ENCODE measurements at regions not wholly inside any gene's neighbourhood (a gene's known extent, or its start where the extent isn't known, plus 50 kb on each side); places are given as distances from the start of the nearest gene placed in this dataset.
"Not testable (repeated sequence)": the region's sequence is repeated elsewhere in the genome, so short reads cannot be mapped to it uniquely, and the experiment has no call there.

DNA sequence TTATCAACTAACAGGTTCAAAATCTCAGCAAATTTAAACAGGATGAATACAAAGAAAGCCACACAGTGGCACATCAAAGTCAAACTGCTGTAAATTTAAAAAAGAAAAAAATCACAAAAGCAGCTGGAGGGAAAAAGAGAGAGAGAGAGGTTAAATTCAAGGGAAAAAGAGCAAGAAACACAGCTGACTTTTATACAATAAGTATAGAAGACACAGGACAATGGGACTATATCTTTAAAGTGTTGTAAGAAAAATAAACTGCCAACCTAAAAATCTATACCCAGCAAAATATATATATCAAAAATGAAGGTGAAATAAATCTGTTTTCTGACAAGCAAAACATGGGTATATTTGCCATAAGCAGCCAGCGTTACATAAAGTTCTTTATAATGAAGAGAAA lies 261.5 kb downstream of the TLE1 start:
- DNase-seq (ENCODE audit: low spot score) = no peak

DNA sequence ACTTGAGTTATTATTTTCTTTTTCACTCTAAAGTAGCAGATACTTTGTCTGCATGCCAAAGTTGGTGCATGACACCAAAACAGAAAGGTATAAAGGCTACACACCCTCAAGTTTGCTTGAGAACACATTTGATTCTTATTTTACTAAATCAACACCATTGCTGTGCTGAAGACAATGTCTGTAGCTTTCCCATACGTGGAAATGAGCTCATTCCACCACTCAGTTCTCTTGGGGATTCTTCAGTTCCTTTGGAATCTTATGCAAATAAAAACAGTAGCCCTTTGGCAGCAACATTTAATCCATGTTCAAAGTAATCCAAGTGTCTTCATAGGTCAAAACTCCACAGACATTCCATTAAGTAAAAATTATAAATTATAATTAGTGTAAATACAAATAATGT lies 264.9 kb downstream of the TLE1 start:
- peak; percentile 4 for DNase-seq (ENCODE audit: low spot score)

DNA sequence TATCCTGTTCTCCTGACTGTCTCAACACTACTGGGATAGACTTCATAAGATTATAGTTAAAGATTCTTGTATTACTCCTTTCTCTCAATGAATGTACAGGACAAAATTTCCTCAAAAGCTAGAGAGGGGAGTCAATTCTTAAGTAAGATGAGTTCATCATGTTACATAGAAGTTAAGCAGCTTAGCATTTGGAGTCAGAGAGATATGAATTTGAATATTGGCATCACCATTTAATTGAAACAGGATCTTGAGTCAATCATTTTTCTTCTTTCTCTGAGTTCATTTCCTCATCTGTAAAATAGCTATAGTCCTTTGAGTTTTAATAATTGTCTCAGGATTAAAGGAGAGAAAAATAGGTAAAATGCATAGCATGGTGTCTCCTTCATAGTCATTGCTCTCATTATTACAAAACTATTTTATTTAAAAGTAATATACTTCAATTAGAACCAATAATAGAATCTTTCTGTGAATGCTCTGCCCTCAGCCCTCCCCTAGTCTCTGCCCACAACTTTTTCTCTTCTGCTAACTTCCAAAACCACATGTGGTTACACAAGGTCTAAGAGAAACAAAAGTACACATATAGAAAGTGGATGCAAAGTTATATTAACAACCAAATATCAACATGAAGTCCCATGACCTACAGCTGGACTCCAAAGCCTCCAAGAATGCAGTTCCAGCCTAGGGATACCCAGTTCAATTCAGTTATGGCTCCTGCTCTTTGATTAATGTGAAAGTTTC lies 265.6 kb downstream of the TLE1 start:
- DNase-seq (ENCODE audit: low spot score) = no peak

DNA sequence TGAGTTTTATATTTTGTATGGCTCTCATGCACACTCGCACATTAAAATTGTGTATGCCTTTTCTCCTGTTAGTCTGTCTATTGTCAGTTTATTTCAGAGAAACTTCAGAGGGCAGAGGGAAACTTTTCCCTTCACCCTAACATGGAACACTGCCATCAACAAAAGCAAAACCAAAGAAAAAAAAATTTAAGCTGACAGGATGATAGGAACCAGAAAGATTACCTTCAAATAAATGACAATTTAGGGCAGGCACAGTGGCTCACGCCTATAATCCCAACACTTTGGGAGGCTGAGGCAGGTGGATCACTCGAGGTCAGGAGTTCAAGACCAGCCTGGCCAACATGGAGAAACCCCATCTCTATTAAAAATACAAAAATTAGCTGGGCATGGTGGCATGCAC lies 268.3 kb downstream of the TLE1 start:
- DNase-seq (ENCODE audit: low spot score) = not testable (repeated sequence)

DNA sequence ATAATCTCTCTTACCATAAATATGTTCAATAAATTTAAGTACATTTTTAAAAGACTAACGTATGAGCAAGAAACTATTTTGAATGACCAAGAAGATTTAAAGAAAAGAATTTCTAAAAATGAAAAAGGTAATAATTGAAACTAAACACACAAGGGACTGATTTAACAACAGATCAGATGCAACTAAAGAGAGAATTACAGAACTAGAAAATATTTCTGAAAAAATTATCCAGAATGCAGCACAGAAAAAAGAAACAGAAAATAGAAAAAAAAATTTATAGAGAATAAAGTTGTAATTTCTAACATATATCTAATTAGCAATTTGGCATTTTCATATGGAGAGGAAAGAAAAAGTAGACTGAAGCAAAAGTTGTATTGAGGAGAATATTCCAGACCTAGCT lies 269.3 kb downstream of the TLE1 start:
- DNase-seq (ENCODE audit: low spot score) = no peak

DNA sequence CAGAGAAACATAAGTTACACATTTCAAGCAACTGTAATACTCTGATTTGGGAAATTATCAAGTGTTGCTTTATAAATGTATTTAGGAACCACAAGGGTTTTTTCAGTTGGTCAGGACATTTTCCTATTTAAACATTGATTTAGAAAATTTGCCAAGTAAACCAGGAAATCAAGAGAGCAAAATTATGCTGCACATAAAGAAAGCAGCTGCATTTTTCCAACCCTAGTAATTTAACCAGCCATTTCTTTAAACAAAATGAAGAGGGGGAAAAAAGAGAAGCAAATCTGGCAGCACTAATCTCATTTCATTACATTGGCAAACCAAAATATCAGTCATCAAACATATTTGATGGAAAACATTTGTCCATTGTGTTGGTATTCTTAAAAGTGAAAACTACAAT lies 271.4 kb downstream of the TLE1 start:
- no peak for DNase-seq (ENCODE audit: low spot score)

DNA sequence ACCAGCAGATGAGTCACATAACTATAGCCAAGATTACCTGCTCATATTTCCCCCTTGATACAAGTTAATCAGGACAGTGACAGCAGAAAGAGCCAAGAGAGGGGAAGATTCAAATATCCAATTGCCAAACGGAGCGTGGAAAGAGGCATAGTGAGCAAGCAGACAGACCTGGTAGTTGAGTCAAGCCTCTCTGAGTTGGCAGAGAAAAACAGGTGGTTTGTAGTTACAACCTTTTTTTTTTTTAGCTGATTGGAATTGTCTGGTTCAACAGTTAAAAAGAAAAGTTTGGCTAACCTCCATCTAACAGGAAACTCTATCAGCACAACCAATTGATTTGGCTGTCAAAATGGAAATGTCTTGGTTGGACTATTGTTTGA lies 272.1 kb downstream of the TLE1 start:
- no peak for DNase-seq (ENCODE audit: low spot score)

DNA sequence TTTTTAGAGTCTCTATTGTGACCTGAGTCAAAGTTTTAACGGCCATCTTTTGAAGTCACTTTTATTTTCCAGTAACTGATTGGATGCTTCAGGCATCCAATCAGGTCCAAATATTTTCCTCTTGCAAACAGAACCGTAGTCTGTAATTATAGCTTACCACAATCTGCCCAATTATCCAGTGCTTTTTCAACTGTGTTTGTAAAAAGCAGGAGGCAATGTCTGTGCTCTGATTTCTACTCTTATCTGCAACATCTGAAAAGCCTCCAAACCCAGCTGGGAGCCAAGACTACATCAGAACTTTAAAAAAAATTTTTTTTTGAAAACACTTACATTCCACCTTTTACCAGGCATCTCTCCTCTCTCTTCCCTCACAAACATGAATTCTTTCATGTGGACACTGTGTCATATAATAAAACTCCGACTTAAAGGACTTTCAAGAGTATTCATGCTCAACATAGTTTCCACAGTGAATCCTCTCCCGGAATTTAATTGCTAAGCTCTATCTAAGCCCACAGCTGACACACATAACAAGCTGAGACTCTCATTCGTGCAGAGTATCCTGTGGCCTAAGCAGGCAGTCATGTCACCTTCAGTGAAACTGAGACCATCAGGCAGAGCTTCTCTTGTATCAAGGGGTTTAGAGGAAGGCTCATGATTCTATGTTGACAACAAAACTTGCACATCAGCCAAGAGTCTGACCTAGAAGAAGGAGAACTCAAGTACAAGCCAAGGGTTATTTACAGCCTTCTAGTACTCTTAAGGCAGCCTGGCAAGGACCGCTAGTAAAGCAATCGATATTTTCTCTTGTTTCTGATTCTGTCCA lies 272.7 kb downstream of the TLE1 start:
- DNase-seq (ENCODE audit: low spot score) = peak; percentile 71

DNA sequence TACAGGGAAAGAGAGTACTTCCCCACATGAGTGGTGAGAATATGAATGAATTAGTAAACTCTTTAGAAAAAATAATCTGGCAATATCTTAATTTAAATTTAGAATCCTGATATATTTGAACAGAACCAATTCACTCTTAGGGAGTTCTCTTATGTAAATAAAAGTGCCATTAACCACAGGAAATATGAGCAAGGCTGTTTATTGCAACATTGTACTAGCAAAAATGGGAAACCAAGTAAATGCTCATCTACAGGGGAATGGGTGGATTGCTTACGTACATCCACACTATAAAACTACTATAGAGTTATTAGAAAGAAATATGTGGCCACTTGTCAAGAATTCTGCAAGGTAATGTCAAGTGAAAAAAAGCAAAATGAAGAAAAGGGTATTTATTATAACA lies 274.5 kb downstream of the TLE1 start:
- no peak for DNase-seq (ENCODE audit: low spot score)

DNA sequence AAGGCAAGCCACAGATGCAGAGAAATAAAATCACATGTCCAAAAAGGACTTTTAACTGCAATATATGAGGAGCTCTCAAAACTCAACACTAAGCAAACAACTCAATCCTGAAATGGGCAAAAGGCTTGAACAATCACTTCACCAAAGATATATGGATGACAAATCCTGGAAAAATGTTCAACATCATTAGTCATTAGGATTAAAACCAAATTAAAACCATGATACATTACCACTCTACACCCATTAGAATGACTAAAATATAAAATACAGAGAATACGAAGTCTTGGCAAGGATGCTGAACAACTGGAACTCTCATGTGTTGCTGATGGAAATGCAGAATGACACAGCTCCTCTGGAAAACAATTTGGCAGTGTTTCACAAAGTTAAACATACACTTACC lies 277.4 kb downstream of the TLE1 start:
- DNase-seq (ENCODE audit: low spot score) = peak; percentile 3

DNA sequence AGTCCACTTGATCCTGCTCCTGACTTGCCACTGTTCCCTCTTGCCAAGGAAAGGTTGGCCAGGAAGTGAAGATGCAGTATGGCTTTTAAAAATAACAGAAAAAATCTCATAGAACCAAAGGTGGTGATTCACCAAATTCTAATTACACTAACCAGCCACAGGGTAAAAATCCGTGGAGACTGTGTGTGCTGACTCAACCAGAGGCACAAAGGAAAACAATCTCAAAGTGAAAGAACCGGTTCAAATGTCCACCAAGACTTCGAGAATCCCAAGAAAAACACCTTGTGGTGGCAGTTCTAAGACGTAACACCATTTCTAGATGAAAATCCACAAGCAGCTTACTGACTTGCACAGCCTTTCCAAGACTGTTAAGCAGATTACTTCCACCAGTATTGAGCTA lies 279.1 kb downstream of the TLE1 start:
- DNase-seq (ENCODE audit: low spot score) = peak; percentile 72

DNA sequence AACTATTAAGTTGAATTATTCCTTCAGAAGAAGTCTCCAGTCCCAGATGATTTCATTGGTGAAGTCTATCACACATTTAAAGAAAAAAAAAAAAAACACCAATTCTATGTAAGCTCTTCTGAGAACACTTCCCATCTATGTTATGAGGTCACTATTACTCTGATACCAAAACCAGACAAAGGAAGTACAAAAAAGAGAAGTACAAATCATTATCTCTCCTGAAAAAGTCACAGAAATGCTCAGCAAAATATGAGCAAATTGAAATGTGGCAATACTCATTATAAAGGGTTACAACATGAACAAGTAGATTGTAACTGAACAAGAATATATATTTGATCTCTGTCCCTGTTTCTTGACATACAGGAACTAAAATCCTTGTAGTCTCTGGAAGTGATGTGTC lies 280.4 kb downstream of the TLE1 start:
- no peak for DNase-seq (ENCODE audit: low spot score)

DNA sequence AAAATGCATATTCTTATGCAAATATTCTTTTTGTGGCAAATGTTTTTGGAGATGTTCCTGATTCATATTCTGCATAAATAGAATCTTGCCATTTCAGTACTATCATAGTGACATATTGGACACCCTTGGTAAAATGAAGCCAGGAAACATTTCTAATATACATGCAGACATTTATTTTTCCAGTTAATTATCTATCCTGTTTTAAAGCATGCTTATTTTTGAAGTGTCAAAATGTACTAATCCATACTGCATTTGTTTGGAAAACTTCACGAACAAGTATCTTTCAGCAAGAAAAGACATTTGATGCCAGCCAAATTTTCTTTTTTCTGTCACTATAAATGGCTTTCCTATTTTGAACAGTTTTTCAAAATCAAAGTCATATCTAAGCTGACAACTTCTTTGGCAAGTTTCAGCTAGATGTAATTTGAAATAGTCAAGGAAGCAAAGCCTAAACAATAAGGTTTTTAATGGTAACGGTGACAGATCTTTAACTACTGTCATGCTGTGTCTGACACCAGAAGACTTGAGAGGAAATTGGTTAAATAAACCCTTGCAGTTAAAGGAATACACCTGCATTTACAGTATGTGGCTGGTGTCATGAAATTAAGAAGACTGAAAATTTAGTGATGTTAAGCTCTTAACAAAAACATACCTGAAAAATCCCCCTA lies 284.3 kb downstream of the TLE1 start:
- no peak for DNase-seq (ENCODE audit: low spot score)

DNA sequence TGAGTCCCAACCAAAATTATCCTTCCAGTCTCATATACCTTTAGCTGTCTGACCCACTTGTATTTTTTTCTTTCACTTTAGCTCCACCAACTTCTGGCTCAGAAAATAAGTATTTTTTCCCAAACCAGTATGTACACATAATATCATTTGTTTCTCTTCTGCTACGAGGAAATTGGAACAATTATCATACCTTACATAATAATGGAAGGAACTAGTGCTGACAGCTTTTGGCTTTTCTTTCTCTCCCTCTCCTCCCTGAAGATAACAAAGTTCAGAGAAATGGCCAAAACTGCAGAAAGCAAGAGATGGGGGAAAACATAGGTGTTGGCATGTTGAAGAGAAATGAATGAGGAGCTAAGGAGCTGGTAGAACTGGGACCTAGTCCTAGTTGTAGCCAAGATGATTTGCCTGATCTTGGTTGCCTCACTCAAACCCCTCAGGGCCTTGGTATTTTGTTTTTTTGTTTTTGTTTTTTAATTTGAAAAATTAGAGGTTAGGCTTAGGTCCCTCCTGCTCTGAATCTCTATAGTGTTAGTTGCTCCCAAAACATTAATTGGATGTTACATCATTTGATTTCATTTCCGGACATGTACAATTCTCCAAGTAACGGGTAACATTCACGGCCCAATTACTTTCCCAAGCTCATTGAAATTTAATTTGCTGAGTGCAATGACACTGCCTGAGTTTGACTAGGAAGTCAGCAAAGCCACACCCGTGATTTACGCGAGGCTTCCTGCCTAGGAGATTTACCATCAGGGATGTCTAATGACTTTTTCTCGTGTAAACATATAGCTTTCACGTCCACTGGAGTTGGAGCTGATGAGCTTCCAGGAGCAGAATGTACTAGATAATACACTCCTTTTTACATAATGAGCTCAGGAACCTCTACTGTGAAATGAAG lies 291.6 kb downstream of the TLE1 start:
- no peak for DNase-seq (ENCODE audit: low spot score)

DNA sequence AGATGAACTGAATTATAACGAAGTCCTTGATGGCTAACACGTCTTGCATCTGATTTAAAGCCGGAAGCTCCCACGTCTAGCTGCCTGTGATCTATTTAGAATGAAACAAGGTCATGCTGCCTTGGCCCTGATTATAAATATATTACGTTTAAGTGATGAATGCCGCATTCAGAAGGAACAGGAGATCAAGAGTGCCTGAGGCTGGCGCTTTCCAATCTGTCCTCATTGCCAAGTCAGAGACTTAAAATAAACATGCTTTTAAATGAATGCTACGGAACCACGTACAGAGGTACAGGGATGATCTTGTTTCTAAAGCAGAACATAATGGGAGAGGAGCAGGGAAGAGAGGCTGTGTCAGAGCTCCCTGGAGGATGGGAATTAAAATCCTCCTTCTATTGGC lies 292.8 kb downstream of the TLE1 start:
- no peak for DNase-seq (ENCODE audit: low spot score)

DNA sequence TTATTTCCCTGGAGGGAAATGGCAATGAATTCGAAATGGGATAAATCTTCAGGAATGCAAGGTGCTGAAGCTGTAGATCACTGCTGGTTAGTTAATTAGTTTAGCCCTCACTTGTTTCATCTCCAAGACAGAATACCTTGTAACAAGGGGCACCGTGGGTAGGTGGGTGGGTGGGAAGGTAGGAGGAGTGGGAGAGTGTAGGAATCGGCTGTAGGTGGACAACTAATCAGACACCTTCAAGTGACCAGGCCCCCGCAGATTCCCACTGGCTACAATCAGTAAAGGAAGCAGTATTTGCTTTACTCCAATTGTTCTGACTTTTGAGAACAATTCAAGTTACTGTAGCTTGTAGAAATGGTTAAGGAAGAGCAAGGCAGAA lies 293.7 kb downstream of the TLE1 start:
- no peak for DNase-seq (ENCODE audit: low spot score)

DNA sequence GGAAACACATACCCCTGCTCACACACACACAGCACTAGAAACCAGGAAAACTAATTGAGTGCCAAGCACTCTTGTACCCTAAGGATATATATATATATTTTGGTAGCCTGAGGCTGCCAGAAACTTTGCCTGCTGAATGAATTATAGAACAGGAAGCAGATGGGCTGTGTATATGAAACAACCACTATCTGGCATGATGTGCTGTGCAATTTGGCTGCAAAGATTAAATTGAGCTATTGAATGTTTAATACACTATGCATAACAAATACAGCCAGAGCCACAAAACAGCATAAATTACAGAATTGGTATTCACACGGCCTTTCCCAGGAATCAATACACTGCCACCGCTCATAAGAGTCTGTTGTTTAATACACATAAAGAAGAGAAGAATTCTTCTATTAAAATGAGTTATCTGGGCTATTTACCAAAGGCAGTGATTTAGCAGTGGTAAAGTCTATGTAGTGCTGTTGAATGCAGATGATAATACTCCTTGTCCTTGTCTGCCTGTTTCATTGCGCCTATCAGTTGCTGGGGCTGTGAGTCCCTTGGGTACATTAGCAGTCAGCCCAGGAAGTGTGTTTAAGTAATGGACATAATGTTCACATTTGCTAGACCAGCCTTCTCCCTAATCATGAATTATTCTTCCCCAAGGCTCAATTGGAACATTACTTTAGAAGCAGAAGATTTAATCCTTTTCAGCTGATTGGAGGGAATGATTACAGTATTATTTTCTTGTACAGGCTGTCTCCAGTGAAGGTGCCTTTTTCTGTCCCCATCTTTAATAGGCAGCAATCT lies 294.3 kb downstream of the TLE1 start:
- no peak for DNase-seq (ENCODE audit: low spot score)

DNA sequence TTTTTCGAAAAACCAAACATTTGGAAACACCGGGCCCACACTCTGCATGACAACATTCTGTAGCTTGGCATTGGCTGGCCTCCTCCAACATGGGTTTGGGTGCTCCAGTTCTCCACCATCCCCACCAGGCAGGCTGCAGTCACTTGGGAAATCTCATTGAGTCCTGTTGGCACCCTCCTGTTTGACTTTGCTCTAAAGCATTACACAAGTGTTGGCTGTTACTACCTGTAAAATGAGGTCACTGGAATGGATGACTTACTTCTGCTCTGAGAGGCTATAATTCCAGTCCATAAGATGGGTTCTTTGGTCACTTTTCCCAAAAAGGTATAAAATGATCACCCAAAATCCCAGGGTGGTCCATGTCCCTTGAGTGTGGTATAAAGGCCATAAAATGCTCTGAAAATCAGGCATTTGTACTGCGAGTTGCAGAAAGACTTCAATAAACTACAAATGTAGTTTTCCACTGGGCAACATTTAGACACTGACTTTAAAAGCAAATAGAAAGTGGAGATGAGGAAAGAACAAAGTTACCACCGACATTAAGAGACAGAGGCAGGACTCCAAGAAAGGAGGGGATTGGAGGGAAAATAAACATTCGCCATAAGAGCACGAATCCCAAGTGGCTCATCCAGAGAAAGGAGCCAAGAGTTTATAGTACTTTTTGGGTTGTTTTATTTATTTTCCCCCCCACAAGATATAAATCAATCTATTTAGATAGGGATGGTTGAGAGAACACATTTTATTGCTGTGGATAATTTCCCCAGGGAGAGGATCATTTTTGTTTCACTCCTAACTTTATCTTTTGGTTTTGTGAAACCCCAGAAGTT lies 295.1 kb downstream of the TLE1 start:
- no peak for DNase-seq (ENCODE audit: low spot score)

DNA sequence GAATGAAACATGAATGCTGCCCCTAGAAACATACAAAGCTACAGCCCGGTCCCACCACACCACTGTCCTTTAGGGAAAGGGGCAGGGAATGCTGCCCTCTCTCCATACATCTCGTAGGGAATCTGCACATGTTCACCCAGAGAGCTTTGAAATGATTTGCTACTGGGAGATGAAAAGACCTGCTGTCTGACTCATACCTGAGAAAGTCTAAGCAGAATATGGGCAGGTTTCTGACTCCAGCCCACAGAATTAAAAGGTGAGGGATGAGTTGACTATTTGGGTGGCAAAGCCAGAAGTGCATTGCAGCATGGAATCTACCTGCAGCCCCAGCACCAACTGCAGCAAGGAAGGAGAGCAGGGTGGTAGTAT lies 297.9 kb downstream of the TLE1 start:
- no peak for DNase-seq (ENCODE audit: low spot score)

DNA sequence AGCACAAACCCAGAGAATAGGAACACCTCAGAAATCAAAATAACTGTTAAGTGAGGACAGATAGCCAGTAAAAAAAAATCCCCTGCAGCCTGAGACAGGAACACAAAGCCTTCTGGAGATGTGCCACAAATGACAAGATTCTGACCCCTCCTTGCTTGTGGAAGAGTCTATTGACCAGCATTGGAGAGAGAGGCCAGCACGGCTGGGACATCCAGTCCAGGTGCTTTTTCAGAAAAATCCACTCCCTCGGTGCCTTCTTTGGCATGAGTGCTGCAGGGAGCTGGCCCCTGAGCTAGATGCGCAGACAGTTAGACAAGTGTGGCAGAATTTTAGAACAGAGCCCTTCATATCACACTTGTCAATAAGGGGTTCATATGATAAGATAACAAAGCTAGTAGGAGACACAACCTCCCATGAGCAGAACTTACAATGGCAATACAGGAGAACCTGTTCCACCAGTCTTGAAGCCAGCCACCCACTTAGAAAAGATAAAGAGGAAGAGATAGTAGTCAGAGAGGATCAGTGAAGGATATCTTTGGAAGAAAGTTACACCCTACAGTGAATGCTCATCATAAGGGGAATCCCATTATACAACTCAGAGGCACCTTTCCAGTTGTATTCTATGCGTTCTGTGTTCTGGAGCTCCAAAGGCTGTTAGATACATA lies 298.4 kb downstream of the TLE1 start:
- DNase-seq (ENCODE audit: low spot score) = no peak

All from AG08395 (cell line).